ENCODE measurements at regions not wholly inside any gene's neighbourhood (a gene's known extent, or its start where the extent isn't known, plus 50 kb on each side); places are given as distances from the start of the nearest gene placed in this dataset.

GRCh38 chr4:17301266-17301665 lies 210.6 kb downstream of the QDPR start:
- Histone ChIP-seq H3K36me3 (ENCODE audit: control insufficient read depth, insufficient read depth, low read length) (no peaks in the 10 kb centered on the region), H3K27me3 (ENCODE audit: control insufficient read depth, insufficient read depth, low read length) (no peaks in the 10 kb centered on the region), H3K9me3 (ENCODE audit: control insufficient read depth, insufficient read depth, low read depth, low read length) (no peaks in the 10 kb centered on the region), H4K20me1 (ENCODE audit: control insufficient read depth, extremely low read depth, insufficient read depth, low read length) (no peaks in the 10 kb centered on the region), H3K4me3 (replicated peaks in 1 of 4; ENCODE audit: control extremely low read depth in 1 of 4, insufficient read depth in 1 of 4, low read depth in 3 of 4, low read length in 4 of 4) (no peak overlapping the region), H3K79me2 (ENCODE audit: control insufficient read depth, insufficient read depth, low read length) (no peaks in the 10 kb centered on the region), H3K4me2 (ENCODE audit: extremely low read depth, insufficient read depth, low read length) (no peak overlapping the region), H3K27ac (ENCODE audit: insufficient read depth, low read length) (no peak overlapping the region), H3K9ac (ENCODE audit: insufficient read depth, low read length) (no peak overlapping the region), H2AFZ (ENCODE audit: low read length) (no peak overlapping the region), H3K4me1 (ENCODE audit: control insufficient read depth, extremely low read depth, insufficient read depth, low read length) (no peaks in the 10 kb centered on the region)
- no peak for TF ChIP-seq EZH2 (IDR thresholded peaks at IDR 0.05; ENCODE audit: low read length, missing control alignments)
- TF ChIP-seq, protein P1, sequence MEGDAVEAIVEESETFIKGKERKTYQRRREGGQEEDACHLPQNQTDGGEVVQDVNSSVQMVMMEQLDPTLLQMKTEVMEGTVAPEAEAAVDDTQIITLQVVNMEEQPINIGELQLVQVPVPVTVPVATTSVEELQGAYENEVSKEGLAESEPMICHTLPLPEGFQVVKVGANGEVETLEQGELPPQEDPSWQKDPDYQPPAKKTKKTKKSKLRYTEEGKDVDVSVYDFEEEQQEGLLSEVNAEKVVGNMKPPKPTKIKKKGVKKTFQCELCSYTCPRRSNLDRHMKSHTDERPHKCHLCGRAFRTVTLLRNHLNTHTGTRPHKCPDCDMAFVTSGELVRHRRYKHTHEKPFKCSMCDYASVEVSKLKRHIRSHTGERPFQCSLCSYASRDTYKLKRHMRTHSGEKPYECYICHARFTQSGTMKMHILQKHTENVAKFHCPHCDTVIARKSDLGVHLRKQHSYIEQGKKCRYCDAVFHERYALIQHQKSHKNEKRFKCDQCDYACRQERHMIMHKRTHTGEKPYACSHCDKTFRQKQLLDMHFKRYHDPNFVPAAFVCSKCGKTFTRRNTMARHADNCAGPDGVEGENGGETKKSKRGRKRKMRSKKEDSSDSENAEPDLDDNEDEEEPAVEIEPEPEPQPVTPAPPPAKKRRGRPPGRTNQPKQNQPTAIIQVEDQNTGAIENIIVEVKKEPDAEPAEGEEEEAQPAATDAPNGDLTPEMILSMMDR (conservative IDR thresholded peaks at IDR 0.05 in 1 of 2, IDR thresholded peaks at IDR 0.05 in 1 of 2; ENCODE audit: low read depth in 1 of 2, low read length in 2 of 2): no peak
- DNase-seq (ENCODE audit: low read depth in 2 of 2): no peak

GRCh38 chr4:17296921-17297890 lies 214.7 kb downstream of the QDPR start:
- Histone ChIP-seq H3K4me2 (ENCODE audit: extremely low read depth, insufficient read depth, low read length) (no peak overlapping the region), H3K4me3 (replicated peaks in 1 of 4; ENCODE audit: control extremely low read depth in 1 of 4, insufficient read depth in 1 of 4, low read depth in 3 of 4, low read length in 4 of 4) (no peak overlapping the region), H4K20me1 (ENCODE audit: control insufficient read depth, extremely low read depth, insufficient read depth, low read length) (no peaks in the 10 kb centered on the region), H2AFZ (ENCODE audit: low read length) (no peak overlapping the region), H3K9me3 (ENCODE audit: control insufficient read depth, insufficient read depth, low read depth, low read length) (no peaks in the 10 kb centered on the region), H3K4me1 (ENCODE audit: control insufficient read depth, extremely low read depth, insufficient read depth, low read length) (no peaks in the 10 kb centered on the region), H3K9ac (ENCODE audit: insufficient read depth, low read length) (no peak overlapping the region), H3K36me3 (ENCODE audit: control insufficient read depth, insufficient read depth, low read length) (no peaks in the 10 kb centered on the region), H3K79me2 (ENCODE audit: control insufficient read depth, insufficient read depth, low read length) (no peaks in the 10 kb centered on the region), H3K27ac (ENCODE audit: insufficient read depth, low read length) (no peak overlapping the region), H3K27me3 (ENCODE audit: control insufficient read depth, insufficient read depth, low read length) (no peaks in the 10 kb centered on the region)
- TF ChIP-seq, protein P1 (conservative IDR thresholded peaks at IDR 0.05 in 1 of 2, IDR thresholded peaks at IDR 0.05 in 1 of 2; ENCODE audit: low read depth in 1 of 2, low read length in 2 of 2): no peak
- TF ChIP-seq EZH2 (IDR thresholded peaks at IDR 0.05; ENCODE audit: low read length, missing control alignments): no peak
- DNase-seq (ENCODE audit: low read depth in 2 of 2): no peak

- H3K79me2 ChIP-seq (ENCODE audit: control insufficient read depth, insufficient read depth, low read length): no peaks in the 10 kb centered on the region
- H3K27me3 ChIP-seq (ENCODE audit: control insufficient read depth, insufficient read depth, low read length): no peaks in the 10 kb centered on the region
- no peaks in the 10 kb centered on the region for H3K36me3 ChIP-seq (ENCODE audit: control insufficient read depth, insufficient read depth, low read length)
- H3K9me3 ChIP-seq (ENCODE audit: control insufficient read depth, insufficient read depth, low read depth, low read length): no peaks in the 10 kb centered on the region
- H3K4me3 ChIP-seq (replicated peaks in 1 of 4; ENCODE audit: control extremely low read depth in 1 of 4, insufficient read depth in 1 of 4, low read depth in 3 of 4, low read length in 4 of 4): no peak overlapping the region
- no peak for DNase-seq (ENCODE audit: low read depth in 2 of 2)
- H3K27ac ChIP-seq (ENCODE audit: insufficient read depth, low read length): no peak overlapping the region
- H2AFZ ChIP-seq (ENCODE audit: low read length): no peak overlapping the region
- no peaks in the 10 kb centered on the region for H4K20me1 ChIP-seq (ENCODE audit: control insufficient read depth, extremely low read depth, insufficient read depth, low read length)
- H3K9ac ChIP-seq (ENCODE audit: insufficient read depth, low read length): no peak overlapping the region
- no peak overlapping the region for H3K4me2 ChIP-seq (ENCODE audit: extremely low read depth, insufficient read depth, low read length)
- TF ChIP-seq, protein P1 (conservative IDR thresholded peaks at IDR 0.05 in 1 of 2, IDR thresholded peaks at IDR 0.05 in 1 of 2; ENCODE audit: low read depth in 1 of 2, low read length in 2 of 2): no peak
- TF ChIP-seq EZH2 (IDR thresholded peaks at IDR 0.05; ENCODE audit: low read length, missing control alignments): no peak
- no peaks in the 10 kb centered on the region for H3K4me1 ChIP-seq (ENCODE audit: control insufficient read depth, extremely low read depth, insufficient read depth, low read length)
Observed at GRCh38 chr4:17293901-17294300, 218.0 kb downstream of the QDPR start.
